ENCODE measurements at regions not wholly inside any gene's neighbourhood (a gene's known extent, or its start where the extent isn't known, plus 50 kb on each side); places are given as distances from the start of the nearest gene placed in this dataset.

DNA sequence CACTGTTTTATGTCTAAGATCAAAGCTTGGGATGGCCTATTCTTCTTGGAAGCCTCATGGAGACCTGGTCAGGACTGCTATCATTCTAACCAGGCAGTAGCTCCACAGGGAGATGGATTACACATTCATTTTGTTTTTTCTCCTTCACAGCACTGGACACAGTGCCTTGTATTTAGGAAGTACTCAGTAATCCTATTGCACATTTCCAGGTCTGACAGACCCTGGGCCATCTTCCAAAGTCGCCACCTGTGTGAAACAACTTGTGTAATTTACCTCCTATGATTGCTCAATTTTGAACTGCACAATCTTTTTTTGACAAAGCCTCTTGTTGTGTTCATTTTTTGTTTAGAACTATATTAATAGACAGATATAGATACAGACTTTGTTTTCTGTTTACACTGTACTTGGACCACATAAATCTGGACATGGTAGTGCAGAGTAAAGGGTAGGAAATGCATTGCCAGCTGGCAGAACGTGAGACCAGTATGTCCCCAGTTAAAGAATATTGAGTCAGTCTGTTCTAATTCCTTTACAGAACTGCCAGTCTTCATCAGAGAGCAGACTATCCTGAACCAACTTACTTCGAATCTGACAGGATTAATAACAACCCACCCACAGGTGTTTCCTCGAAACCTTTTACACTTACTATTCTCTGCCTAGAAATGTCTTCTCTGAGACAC lies 277.8 kb upstream of the CYRIA start:
- H3K4me3 Mint-ChIP-seq, result no peak overlapping the region
- no peaks in the 10 kb centered on the region for H3K27me3 Mint-ChIP-seq
- no peak overlapping the region for H2AFZ ChIP-seq (ENCODE audit: insufficient read depth, low read depth, low read length, poor library complexity, severe bottlenecking)
- H3K4me1 Mint-ChIP-seq, result peaks cover 18% of the 10 kb centered on the region
- H4K20me1 ChIP-seq (ENCODE audit: control insufficient read depth, insufficient read depth, low read length, poor library complexity, severe bottlenecking), result no peaks in the 10 kb centered on the region
- no peak overlapping the region for H3K4me3 ChIP-seq (ENCODE audit: control extremely low read depth in 1 of 5, extremely low read depth in 1 of 5, insufficient read depth in 1 of 5, low read depth in 2 of 5, low read length in 4 of 5)
- H3K79me2 ChIP-seq (ENCODE audit: control insufficient read depth, insufficient read depth, low read length), result no peaks in the 10 kb centered on the region
- 71% methylated on average over 2 of the region's 4 CpGs for WGBS (ENCODE audit: insufficient coverage)
- H3K27ac ChIP-seq (ENCODE audit: low read length in 2 of 2), result no peak overlapping the region
- ATAC-seq (ENCODE audit: low read depth), result no peak
- H3K9ac ChIP-seq (ENCODE audit: low read length), result no peak overlapping the region
- no peak overlapping the region for H3K27ac Mint-ChIP-seq
- H3K36me3 ChIP-seq (replicated peaks in 1 of 2; ENCODE audit: control extremely low read depth in 1 of 2, control insufficient read depth in 1 of 2, extremely low read depth in 1 of 2, insufficient read depth in 2 of 2, low read length in 1 of 2), result no peaks in the 10 kb centered on the region
- H3K4me1 ChIP-seq (ENCODE audit: control insufficient read depth in 2 of 2, insufficient read depth in 2 of 2, low read length in 2 of 2), result peaks cover 3 to 12% of the 10 kb centered on the region in 2 donors
- intact Hi-C loops (cut with micrococcal nuclease), result no loop called here
- H3K4me2 ChIP-seq (replicated peaks; ENCODE audit: low read depth, low read length, poor library complexity, severe bottlenecking), result no peak overlapping the region
- DNase-seq, result no peak
- ChIA-PET POLR2A (no interaction called here), CTCF (interaction anchor here (1.1 kb wide), 1 partner anchor 369 kb away, joined by 3 read pairs; no protein-coding TSS in a partner anchor)
- H3K27me3 ChIP-seq (replicated peaks in 1 of 4; ENCODE audit: control extremely low read depth in 1 of 4, control insufficient read depth in 3 of 4, insufficient read depth in 4 of 4, low read length in 3 of 4), result no peaks in the 10 kb centered on the region
- no peak for TF ChIP-seq EZH2 (IDR thresholded peaks at IDR 0.05; ENCODE audit: borderline replicate concordance, insufficient read depth, low read depth, low read length, poor library complexity, severe bottlenecking)
- TF ChIP-seq, protein P1, sequence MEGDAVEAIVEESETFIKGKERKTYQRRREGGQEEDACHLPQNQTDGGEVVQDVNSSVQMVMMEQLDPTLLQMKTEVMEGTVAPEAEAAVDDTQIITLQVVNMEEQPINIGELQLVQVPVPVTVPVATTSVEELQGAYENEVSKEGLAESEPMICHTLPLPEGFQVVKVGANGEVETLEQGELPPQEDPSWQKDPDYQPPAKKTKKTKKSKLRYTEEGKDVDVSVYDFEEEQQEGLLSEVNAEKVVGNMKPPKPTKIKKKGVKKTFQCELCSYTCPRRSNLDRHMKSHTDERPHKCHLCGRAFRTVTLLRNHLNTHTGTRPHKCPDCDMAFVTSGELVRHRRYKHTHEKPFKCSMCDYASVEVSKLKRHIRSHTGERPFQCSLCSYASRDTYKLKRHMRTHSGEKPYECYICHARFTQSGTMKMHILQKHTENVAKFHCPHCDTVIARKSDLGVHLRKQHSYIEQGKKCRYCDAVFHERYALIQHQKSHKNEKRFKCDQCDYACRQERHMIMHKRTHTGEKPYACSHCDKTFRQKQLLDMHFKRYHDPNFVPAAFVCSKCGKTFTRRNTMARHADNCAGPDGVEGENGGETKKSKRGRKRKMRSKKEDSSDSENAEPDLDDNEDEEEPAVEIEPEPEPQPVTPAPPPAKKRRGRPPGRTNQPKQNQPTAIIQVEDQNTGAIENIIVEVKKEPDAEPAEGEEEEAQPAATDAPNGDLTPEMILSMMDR (IDR thresholded peaks at IDR 0.05), result no peak
- peaks cover 4% of the 10 kb centered on the region for H3K9me3 Mint-ChIP-seq (ENCODE audit: insufficient read depth)
- no peaks in the 10 kb centered on the region for H3K9me3 ChIP-seq (ENCODE audit: control extremely low read depth in 1 of 3, control insufficient read depth in 2 of 3, insufficient read depth in 1 of 3, low read length in 2 of 3)

DNA sequence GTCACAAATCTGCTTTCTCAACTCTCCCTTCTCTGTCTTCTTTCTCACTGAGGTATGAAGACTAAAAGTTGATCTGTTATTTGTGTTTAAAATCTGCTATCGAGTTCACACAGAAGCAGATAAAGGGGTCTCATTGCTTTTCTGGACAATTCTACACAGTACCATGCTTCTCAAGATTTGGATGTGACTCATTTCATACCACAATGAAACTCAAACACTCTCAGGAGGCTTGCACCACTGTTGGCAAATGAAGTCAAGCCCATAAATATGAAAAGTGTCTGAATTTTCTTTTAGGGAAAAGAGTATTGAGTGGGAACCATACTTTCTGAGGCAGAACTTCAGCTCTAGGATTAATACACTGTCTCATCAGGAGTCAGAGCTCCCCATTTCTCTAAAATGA lies 274.6 kb upstream of the CYRIA start:
- H2AFZ ChIP-seq (ENCODE audit: insufficient read depth, low read depth, low read length, poor library complexity, severe bottlenecking), result no peak overlapping the region
- H3K9me3 ChIP-seq (ENCODE audit: control extremely low read depth in 1 of 3, control insufficient read depth in 2 of 3, insufficient read depth in 1 of 3, low read length in 2 of 3), result no peaks in the 10 kb centered on the region
- POLR2A ChIA-PET, result no interaction called here
- 100% methylated on average over 1 of the region's 1 CpG for WGBS (ENCODE audit: insufficient coverage)
- H3K9ac ChIP-seq (ENCODE audit: low read length), result no peak overlapping the region
- no peaks in the 10 kb centered on the region for H3K27me3 ChIP-seq (replicated peaks in 1 of 4; ENCODE audit: control extremely low read depth in 1 of 4, control insufficient read depth in 3 of 4, insufficient read depth in 4 of 4, low read length in 3 of 4)
- DNase-seq (no peak), ATAC-seq (ENCODE audit: low read depth) (no peak)
- H4K20me1 ChIP-seq (ENCODE audit: control insufficient read depth, insufficient read depth, low read length, poor library complexity, severe bottlenecking), result no peaks in the 10 kb centered on the region
- no peak overlapping the region for H3K4me2 ChIP-seq (replicated peaks; ENCODE audit: low read depth, low read length, poor library complexity, severe bottlenecking)
- H3K79me2 ChIP-seq (ENCODE audit: control insufficient read depth, insufficient read depth, low read length), result no peaks in the 10 kb centered on the region
- peaks cover 3% of the 10 kb centered on the region for H3K4me1 Mint-ChIP-seq
- H3K9me3 Mint-ChIP-seq (ENCODE audit: insufficient read depth), result peaks cover 4% of the 10 kb centered on the region
- CTCF ChIA-PET, result no interaction called here
- H3K4me3 ChIP-seq (ENCODE audit: control extremely low read depth in 1 of 5, extremely low read depth in 1 of 5, insufficient read depth in 1 of 5, low read depth in 2 of 5, low read length in 4 of 5), result no peak overlapping the region
- no peaks in the 10 kb centered on the region for H3K4me1 ChIP-seq (ENCODE audit: control insufficient read depth in 2 of 2, insufficient read depth in 2 of 2, low read length in 2 of 2)
- intact Hi-C loops (cut with micrococcal nuclease), result no loop called here
- no peak overlapping the region for H3K4me3 Mint-ChIP-seq
- H3K27ac Mint-ChIP-seq, result no peak overlapping the region
- H3K36me3 ChIP-seq (replicated peaks in 1 of 2; ENCODE audit: control extremely low read depth in 1 of 2, control insufficient read depth in 1 of 2, extremely low read depth in 1 of 2, insufficient read depth in 2 of 2, low read length in 1 of 2), result no peaks in the 10 kb centered on the region
- H3K27me3 Mint-ChIP-seq, result peaks cover 2% of the 10 kb centered on the region
- TF ChIP-seq, protein P1 (IDR thresholded peaks at IDR 0.05), result no peak
- TF ChIP-seq EZH2 (IDR thresholded peaks at IDR 0.05; ENCODE audit: borderline replicate concordance, insufficient read depth, low read depth, low read length, poor library complexity, severe bottlenecking), result no peak
- H3K27ac ChIP-seq (ENCODE audit: low read length in 2 of 2), result no peak overlapping the region
